Astrocyte of the spinal cord (primary cell): ENCODE measurements at regions not wholly inside any gene's neighbourhood (a gene's known extent, or its start where the extent isn't known, plus 50 kb on each side); places are given as distances from the start of the nearest gene placed in this dataset.

Source experiments
- DNase-seq: peaks from one replicate; pipeline ENCODE4 v3.0.0; 2011; ENCODE audit warnings: low read depth, low spot score
- H3K4me3 ChIP-seq: 2 replicates; pipeline ENCODE4 v1.5.1; 2011; ENCODE audit warnings: low read depth, mild to moderate bottlenecking, low read length, moderate library complexity
- in situ Hi-C: cut with HindIII; loops from 2 replicates; pipeline ENCODE4 v1.10.0; 2017; ENCODE audit warnings: low sequenced_read_pairs
- TF ChIP-seq, protein P1 (sequence below): IDR thresholded peaks from 2 replicates; pipeline ENCODE4 v1.5.1; 2012; ENCODE audit warnings: low read depth, mild to moderate bottlenecking, low read length, inconsistent platforms

GRCh38 chr17:77607606-77608005 is 350.9 kb upstream of the TNRC6C start:
- in situ Hi-C loops: no loop called here
- TF ChIP-seq, protein P1, sequence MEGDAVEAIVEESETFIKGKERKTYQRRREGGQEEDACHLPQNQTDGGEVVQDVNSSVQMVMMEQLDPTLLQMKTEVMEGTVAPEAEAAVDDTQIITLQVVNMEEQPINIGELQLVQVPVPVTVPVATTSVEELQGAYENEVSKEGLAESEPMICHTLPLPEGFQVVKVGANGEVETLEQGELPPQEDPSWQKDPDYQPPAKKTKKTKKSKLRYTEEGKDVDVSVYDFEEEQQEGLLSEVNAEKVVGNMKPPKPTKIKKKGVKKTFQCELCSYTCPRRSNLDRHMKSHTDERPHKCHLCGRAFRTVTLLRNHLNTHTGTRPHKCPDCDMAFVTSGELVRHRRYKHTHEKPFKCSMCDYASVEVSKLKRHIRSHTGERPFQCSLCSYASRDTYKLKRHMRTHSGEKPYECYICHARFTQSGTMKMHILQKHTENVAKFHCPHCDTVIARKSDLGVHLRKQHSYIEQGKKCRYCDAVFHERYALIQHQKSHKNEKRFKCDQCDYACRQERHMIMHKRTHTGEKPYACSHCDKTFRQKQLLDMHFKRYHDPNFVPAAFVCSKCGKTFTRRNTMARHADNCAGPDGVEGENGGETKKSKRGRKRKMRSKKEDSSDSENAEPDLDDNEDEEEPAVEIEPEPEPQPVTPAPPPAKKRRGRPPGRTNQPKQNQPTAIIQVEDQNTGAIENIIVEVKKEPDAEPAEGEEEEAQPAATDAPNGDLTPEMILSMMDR: no peak
- no peak overlapping the region for H3K4me3 ChIP-seq
- DNase-seq: no peak

GRCh38 chr17:77608431-77608830 is 350.1 kb upstream of the TNRC6C start:
- no peak overlapping the region for H3K4me3 ChIP-seq
- in situ Hi-C loops: no loop called here
- no peak for DNase-seq
- TF ChIP-seq, protein P1: no peak

GRCh38 chr17:77609553-77610517 is 348.7 kb upstream of the TNRC6C start:
- in situ Hi-C loops: no loop called here
- H3K4me3 ChIP-seq: no peak overlapping the region
- DNase-seq: no peak
- TF ChIP-seq, protein P1: no peak

- DNase-seq: no peak
- H3K4me3 ChIP-seq: no peak overlapping the region
- TF ChIP-seq, protein P1: no peak
- in situ Hi-C loops: no loop called here
Measured at GRCh38 chr17:77610518-77610893, 348.0 kb upstream of the TNRC6C start.

DNA sequence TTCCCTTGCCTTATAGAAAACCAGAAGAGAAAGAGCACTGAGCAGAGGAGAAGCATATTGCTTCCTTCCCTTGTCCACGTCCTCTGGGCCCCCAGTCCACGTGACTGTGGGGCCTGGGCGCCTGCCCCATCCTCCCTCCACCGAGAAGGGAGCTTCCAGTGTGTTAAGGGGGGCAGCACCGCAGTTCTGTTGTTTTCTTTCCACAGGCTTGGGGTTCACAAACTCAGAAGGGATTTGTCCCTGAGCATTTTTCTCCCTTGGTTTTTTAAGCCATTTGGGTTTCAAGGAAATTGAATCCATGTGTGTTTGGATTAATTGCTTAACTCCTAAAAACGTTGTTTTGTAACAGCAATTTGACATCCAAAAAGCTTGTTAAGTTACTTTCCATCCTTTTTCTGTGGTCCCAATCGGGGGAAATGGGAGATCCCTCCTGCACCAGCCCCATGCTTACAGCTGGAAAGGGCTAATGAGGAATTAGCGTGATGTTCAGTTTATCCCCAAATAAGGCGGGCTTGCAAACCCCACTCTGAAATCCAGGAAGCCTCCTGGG is 347.5 kb upstream of the TNRC6C start:
- in situ Hi-C loops: no loop called here
- TF ChIP-seq, protein P1: no peak
- H3K4me3 ChIP-seq: no peak overlapping the region
- DNase-seq: no peak

GRCh38 chr17:77611791-77612502 is 346.6 kb upstream of the TNRC6C start:
- H3K4me3 ChIP-seq: no peak overlapping the region

More at GRCh38 chr17:77611791-77612502, 346.6 kb upstream of the TNRC6C start:
- DNase-seq: no peak
- TF ChIP-seq, protein P1: no peak
- in situ Hi-C loops: no loop called here
